ENCODE measurements at regions not wholly inside any gene's neighbourhood (a gene's known extent, or its start where the extent isn't known, plus 50 kb on each side); places are given as distances from the start of the nearest gene placed in this dataset.
"Not testable (repeated sequence)": the region's sequence is repeated elsewhere in the genome, so short reads cannot be mapped to it uniquely, and the experiment has no call there.

DNA sequence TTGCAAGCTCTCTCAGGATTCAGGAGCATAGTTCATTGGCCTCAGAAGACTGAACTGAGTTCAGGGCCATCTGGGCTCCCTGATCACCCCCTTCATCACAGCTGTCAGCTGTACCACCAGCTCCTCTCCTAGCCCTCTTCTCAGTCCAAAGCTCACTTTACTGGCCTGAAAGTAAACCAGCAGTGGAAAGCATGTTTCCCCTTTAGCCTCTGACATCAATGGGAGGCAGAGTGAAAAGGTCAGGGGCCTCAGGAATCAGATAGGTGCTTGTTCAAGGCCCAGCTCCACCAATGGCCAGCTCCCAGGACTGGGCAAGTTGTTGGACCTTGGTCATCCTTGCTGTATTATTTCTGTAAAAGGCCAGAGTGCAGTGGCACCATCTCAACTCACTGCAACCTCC lies 223.4 kb downstream of the TLE3 start:
- no peak for DNase-seq

DNA sequence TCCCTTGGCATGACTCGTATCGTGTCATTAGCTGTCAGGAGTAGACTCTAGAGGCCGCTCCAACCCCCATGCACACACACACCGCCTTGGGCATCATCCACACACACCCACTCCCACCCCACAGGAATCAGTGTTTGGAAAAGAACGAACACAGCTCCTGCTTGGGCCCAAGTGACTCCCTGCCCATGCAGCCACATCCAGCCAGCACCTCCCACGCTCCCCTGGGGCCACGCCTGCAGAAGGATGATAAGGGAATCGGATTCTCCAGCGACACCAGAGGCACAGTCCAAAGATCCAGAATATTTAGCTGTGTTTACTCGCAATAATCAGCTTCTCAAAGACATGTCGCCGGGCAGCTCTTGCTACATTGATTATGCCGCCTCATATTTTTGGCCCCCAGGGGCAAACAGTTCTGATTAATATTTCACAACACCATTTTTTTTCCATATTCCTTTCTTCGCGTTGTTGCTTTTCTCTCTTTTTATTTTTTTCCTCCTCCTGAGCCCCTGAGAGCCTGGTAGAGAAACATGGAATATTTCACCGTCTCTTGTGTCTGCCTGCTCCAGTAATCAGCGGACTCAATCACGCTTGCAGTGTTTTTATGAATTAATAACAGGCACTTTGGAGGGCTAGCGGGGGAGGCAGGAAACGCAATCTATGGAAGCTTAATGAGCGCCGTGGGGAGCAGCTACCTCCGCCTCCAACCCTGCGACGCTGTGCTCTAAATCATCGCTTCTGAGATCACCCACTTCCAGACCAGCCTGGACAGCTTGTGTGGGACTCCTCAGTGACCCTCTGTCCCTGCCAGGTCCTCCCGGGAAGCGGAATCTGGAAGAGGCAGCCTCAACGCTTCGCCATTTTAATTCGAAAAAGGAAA lies 221.4 kb downstream of the TLE3 start:
- no peak for DNase-seq

DNA sequence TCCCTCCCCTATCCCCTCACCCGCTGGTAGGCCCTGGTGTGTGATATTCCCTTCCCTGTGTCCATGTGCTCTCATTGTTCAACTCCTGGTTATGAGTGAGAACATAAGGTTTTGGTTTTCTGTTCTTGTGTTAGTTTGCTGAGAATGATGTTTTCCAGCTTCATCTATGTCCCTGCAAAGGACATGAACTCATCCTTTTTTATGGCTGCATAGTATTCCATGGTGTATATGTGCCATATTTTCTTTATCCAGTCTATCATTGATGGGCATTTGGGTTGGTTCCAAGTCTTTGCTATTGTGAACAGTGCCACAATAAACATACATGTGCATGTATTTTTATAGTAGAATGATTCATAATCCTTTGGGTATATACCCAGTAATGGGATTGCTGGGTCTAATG lies 217.8 kb downstream of the TLE3 start:
- DNase-seq: not testable (repeated sequence)

DNA sequence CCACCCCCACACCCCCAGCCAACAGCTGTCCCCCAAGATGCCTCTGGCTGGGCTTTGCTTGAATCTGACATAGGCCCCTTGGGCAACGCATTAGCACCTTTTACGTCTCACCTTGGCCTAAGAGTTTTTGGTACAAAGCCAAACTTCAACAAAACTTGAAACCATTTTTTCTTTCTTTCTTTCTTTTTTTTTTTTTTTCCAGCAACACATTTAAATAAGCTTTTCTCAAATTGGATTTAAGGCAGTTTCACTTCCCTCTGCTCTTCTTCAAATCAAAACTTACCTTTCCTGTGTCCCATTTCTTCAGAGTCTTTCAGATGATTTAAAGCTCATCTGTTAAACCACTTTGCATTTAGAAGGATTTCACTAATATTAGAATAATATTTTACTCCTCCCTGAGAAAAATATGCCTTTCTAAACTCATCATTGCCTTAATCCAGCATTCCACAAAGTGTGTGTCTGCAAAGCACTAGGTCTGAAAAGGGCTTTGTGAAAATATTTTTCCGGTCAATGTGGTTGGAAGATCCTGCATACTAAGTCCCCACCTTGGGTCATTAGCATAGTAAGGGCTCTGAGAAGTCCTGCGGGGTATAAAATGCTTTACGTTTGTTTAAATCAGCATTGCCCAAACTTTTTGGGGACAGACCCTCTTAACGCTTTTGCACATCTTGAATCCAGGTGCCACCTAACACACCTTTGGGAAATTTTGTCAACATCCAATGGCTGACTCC lies 217.0 kb downstream of the TLE3 start:
- DNase-seq: no peak

DNA sequence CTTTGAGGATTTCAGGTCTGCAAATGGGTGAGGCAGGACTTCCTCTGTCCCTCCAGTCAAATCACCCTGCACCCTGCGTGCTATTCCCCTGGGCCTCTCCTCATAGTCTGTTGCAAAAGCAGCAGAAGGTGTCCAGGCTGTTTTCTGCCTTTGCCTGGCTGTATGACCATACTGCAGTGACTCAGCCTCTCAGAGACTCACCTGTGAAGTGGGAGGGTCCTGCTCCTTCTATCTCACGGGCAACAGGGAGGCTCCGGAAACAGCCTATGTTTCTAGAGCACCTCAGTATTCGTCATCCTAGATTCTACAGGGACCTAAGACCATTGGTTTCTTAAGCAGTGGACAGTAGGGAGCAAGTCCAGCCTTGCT lies 216.4 kb downstream of the TLE3 start:
- DNase-seq: no peak

DNA sequence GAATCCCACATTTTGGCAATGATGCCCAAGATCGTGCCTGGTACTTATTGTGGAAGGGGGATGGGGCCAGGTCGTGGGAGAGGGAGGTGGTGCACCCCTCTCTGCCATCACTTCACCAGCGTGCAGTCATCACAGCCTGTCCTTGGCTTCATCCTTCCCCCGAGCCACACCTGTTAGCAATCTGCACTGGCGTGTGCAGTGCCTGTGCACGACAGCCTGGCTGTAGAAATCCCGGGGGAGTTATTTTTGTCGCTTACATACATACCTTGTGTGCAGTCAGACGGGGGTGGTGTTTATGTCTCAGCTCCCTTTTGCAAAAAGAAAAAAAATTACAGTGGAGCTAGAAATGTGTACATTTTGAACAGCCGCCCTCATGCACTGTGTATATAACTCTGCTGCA lies 216.0 kb downstream of the TLE3 start:
- no peak for DNase-seq

DNA sequence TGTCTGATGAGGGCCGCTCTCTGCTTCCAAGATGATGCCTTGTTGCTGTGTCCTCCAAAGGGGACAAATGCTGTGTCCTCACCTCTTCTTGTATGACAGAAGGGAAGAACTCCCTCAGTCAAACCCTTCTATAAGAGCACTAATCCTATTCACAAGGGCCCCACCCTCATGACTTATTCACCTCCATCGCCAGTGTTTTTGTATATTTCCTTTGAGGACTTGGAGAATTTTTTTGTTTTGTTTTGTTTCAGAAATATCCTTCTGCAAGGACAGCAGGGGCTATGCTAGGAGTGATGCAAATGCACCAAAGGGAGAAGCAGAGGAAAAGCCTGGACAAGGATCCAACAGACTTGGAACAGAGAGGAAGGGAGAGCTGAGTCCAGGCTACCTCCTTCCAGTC lies 214.4 kb downstream of the TLE3 start:
- DNase-seq: no peak

DNA sequence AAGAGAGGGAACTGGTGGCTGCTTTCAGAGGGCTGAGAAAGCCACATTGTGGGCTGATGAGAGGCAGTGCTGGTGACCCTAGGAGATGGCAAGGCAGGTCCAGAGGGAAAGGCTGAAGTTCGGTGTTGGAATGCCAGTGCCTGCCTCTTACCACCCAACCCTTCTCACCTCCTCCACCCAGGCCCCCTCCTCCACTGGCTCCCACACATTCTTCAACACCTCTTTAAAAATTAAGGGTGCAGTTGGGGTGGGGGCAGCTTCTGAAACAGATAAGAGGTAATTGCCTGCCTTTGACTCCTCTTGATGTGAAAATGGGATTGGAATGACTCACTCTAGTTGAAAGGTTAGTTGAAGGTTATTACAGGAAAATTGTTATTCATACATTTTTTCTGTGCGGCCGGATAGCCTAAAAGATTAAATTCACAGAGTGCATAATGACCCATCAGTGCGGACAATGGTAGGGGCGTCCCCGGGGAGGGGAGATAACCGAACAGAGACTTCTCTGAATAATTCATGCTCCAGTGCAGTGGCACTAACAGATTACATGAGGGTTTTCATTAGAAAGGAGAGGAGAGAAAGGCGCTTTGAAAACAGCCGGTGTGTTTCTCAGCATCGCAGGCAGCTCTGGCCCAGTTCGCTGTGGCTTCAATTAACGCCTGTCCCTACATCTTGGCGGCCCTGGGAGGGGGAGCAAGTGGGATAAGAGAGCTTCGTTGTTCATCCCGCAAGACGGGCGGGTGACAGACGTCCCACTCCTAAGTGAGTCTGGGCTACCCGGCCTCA lies 212.4 kb downstream of the TLE3 start:
- no peak for DNase-seq

DNA sequence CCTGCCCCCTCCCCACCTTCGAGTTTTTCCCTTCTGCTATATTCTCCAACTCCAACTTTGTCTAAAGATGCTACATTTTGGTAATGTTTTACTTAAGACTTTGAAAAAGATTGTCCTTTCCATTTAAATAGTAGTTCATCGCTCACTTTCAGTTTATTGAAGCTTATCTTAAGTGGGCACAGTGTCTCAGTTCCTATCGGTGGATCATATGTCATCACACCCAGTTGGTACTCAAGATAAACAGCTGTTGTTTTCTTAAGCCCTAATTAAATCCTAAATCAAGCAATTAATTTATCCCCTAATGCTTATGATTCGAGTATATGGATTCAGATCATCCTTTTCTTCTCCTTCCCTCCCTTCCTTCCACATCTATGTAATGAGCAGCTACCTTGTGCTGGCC lies 210.7 kb downstream of the TLE3 start:
- no peak for DNase-seq

DNA sequence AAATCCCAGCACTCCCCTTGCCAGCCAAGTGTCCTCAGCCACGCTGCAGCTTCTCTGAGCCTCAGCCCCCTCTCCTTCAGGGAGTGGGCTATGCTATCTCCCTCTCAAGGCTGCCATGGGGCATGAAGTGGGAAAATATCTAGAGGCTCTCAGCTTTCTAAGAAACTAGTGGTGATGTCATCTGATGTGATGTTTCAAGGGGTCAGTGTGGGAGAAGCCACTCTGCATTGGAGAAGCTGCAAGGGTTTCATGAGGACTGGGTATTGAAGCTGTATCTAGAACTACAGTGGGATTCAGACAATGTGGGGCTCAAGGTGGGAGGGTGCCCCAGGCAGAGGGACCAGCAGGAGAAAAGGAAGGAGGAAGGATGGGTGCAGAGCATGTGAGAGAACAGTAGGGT lies 210.2 kb downstream of the TLE3 start:
- DNase-seq: no peak

DNA sequence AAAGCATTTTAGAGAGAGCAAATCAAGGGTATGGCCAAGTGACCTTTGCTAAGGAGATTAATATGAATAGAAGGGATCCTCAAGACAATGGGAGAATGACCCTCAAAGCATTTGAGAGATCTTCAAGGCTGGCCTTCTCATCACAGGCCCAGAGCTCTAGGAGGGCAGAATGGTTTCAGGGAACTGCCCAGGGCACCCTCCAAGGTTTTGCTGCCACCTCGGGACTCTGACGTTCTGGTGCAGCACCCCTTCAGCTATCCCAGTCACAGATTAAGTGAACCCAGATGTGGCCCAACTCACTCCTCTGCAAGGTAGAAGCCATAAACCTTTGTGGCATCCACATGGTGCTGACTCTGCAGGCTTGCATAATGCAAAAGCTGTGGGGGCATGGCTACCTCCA lies 209.3 kb downstream of the TLE3 start:
- DNase-seq: no peak

DNA sequence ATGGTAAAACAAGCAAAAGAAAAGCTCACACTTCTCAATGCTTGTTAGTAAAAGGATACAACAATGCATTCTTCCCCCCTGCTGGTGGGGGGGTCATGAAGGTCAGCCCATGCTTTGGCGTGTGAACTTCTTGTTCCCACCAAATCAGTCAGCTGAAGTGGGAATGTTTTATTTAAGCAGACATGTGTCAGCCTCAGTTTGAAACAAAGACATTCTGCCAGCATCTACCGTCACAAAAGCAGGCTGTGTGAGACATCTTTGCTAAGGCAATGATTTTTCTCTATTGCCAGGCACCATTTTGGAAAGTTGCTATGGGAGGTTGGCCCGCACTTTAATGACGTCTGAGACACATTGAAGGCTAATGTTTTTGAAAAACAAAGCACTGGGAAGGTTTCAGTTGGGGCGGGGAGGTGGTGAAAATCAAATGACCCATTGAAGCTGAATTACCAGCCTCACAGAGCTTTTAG lies 206.6 kb downstream of the TLE3 start:
- no peak for DNase-seq

DNA sequence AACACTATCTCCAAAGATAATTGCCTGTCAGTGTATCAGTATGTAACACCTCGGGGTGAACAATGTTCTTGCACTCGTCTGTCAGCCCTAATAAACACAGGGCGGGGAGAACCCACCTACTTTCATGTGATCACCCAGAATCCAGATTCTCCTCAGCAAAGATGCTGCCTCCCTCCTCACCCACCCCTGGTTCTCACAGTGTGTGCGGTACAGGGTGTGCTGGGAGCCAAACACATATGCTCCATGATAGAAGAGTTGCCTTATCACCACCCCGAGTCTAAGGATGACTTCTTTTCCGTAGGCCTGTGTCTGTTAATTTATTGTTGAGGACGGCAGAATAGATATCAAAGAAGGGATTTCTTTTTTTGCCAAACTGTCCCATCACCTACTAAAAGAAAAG lies 206.1 kb downstream of the TLE3 start:
- no peak for DNase-seq

DNA sequence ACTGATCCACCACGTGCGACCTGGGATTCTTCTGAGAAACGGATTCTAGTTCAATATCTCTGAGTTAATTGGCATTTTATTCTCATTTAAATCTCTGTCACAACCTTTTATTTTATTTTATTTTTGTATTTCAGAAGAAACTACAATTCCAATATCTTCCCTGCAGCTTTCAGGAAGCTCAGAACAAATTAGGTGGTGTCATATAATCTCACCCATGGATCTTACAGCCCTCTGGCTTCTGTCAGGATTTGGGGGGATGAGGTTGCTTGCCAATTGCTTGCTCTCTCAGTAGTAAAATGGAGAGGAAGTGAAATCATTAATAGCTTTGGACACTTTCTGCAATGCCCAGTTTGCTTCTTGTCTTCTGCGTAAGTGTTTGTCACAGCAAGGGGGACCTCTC lies 205.4 kb downstream of the TLE3 start:
- no peak for DNase-seq

DNA sequence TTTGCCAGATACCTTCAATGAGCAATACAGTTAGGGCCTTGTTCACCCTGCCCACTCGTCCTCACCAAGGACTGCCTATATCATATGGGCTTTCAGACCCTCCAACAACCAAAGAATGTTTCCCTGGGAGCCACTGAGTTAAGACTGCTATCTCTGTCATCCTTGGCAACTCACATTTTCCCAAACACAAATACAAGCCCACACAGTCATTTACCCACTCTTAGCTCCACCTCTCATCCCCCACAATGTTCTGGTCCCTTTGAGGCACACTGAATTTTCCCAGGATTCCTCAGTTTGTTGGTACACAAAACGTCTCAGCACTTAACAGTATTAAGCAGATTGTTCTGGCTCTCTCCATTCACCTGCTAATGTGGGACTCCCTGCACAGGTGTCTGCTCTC lies 204.6 kb downstream of the TLE3 start:
- no peak for DNase-seq

DNA sequence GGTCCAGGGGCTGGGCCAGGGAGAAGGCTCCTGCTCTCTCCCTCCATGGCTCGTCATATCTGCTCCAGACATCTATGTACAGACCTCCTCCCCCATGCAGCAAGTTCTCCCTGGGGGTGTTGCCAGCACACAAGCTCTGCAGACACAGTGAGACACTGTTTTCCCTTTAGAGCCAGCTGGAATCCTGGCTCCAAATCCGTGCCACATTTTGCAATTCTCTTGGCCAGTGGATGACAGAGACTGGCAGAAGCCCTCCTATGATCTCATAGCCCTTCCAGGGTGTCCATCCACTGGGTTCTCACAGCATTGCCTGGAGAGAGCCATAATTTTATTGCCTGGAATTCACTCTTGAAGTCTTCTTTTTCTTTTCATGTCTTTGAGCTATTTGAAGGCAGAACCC lies 203.9 kb downstream of the TLE3 start:
- DNase-seq: no peak

DNA sequence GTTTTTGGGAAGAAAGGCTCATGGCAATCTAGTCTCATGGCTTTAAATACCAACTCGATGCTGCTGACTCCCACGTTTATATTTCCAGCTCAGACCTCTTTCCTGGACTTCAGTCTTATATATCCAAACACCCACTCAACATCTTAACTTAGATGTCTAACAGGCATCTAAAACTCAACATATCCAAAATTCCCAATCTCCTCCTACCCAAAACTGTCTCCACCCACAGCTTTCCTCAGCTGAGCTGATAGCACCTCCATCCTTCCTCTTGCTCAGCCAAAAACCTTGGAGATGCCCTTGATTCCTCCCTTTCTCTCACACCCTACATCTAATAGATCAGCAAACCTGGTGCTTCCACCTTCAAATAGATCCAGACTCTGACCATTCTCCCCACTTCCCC lies 202.5 kb downstream of the TLE3 start:
- no peak for DNase-seq

DNA sequence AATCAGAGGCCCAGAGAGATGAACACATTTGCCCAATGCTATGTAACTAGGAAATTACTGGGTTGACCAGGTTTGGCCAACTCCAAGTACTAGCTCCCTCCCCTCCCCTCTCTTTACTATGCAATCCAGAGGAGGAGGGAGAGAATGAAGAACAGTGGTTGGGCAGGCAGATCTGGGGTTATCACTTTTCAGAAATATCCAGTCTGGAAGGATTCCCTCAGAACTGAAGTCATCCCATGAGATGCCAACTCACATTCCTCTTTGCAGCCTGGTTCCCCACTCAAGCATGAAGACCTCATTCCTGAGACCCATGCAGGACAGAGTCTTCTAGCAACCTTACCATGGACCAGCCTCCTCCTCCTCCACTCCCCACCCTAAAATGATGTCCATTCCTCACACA lies 201.1 kb downstream of the TLE3 start:
- no peak for DNase-seq

DNA sequence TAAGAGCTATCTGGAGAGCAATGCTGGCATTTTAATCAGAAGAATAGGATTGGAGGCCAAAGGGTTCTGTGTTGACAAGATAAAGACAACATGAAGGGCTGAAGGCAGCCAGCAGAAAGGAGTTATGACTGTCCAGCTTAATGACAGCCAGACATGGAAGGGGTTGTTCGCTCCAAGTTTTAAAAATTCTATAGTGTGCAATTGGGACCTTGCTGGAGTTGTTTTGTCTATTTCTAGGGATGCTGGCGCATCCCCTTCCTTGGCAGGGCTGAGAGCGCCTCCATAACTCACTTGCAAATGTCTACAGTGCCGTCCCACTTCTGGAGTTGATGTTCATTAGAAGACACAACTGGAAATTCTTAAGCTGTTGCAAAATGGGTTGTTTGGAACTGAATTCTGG lies 200.7 kb downstream of the TLE3 start:
- DNase-seq: no peak

DNA sequence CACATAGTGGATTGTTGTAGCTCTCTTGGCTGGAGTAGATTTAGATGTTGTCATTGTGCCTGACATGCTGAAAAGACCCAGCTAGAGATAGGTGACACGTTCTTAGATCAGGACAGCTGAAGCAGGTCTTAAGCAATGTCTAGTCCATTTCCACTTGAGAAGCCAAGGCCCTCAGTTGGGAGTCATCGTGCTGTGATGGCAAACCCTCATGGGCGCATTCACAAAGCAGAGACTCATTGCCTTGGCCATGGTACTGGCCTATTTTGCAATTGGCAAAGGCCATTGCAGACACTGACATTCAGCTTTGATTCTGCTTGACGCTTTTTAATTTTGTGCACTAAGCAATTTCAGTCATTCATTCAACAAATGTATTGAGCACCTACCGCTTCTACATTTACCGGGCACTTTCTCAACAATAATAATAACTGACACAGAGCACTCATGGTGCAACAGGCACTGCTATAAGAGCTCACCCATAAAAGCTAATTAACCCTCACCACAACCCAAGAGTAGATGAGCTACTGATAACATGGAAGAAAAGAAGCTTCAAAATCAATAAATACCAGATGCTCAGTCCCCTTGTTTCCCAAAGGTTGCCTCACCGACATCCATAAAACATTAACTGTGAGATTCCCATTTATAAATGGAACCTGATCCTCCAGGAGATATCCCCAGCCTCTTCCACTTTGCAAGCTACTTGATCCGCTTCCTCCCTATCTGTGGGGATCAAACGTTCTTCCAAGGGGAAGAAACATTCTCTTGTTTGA lies 200.1 kb downstream of the TLE3 start:
- DNase-seq: no peak

DNA sequence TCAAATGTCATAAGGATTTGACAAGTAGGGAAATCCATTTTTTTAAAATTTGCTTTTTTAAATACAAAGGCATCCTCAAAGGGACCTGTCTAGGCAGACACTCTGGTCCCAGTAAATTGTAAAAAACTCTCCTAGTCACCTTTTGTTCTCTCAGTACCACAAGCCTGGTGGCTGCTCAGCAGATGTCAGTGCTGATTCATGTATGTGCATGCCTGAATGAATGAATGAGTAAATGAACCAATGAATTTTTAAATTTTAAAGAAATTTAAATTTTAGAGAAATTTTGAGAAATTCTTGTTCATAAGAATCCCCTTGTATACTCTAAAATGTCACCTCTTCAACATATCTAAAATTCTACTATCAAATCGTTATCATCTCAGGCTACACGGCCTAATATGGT lies 199.5 kb downstream of the TLE3 start:
- DNase-seq: no peak

DNA sequence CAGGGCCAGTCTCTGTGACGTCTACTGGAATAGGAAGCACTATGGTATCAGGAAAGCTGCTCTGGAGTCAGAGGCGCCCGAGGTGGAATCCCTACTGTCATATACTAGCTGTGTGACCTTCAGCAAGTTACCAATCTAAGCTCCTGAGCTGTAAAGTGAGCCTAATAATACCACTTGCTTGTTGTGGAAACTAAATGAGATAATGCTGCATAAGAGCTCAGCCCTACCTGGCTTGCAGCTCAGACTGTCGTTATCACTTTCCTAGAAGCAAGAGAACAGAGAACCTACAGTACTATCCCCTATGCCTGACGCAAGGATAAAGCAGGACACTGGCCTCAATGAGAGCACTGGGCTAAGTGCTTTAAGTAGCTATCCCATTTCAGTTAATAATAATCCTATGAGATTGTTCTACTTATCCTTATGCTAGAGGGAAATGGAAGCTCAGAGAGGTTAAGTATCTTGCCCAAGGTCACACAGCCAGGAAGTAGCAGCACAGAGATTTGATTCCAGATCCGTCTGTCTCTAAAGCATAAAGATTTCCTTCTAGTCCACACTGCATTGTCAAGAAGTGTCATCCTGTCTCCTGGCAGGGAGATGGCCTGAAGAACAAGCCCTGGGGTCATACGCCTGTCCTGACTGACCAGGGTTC lies 195.2 kb downstream of the TLE3 start:
- no peak for DNase-seq

Data from T-helper 1 cell (primary cell).